HG03439 (cell line): ENCODE measurements at regions not wholly inside any gene's neighbourhood (a gene's known extent, or its start where the extent isn't known, plus 50 kb on each side); places are given as distances from the start of the nearest gene placed in this dataset.

ENCODE experiments used
- ATAC-seq: cut with Tn5 transposase; IDR thresholded peaks from one replicate; pipeline ENCODE4 v1.9.1; 2021; ENCODE audit warnings: mild to moderate bottlenecking, moderate library complexity; ENCODE audit not compliant: unreplicated experiment

DNA sequence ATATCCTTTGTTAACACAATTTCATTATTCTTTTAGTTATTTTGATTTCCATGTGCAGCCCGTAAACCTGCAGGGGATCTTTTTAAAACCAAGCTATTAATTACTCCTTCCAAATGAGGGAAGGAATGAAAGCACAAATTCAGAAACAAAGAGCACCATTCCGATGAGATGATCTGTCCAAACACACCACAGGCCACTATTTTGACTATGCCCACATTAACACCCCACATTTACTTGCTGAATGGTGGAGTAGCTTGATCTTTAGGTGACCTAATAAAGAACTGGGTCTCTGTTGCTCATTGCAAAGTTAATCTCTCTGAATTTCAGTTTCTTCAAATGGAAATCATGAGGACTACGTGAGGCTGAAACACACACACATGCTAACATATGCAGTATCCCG is 218.0 kb downstream of the IRS1 start:
- ATAC-seq: no peak

DNA sequence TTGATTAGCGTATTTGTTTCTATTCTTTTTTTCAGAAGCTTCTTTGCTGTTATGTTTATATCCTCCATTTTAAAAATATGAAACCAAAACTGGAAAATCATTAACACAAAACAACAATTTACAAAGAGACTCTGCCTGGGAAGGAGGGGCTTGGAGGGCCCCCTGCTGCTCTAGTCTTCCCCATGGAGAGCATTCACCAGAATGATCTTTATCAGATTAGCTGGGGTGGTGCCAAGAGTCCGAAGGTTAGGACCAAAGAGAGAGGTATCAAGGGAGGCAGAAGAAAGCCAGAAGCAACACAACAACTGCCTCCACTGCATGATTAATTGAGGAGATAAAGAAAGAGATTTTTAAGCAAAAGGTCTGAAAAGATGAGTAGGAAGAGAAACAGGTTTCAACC is 218.6 kb downstream of the IRS1 start:
- ATAC-seq: no peak

DNA sequence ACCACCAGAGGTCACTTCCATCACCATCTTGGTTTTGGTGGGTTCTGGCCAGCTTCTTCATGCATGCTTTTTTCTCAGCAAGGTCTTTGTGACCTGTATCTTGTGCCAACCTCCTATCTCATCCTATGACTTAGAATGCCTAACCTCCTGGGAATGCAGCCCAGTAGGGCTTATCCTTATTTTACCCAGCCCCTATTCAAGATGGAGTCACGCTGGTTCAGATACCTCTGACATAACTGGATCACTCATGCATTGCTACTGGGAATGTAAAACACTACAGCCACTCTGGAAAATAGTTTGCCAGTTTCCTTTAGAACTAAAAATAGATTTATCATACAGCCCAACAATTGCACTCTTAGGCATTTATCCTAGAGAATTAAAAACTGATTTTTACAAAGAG is 219.2 kb downstream of the IRS1 start:
- no peak for ATAC-seq

DNA sequence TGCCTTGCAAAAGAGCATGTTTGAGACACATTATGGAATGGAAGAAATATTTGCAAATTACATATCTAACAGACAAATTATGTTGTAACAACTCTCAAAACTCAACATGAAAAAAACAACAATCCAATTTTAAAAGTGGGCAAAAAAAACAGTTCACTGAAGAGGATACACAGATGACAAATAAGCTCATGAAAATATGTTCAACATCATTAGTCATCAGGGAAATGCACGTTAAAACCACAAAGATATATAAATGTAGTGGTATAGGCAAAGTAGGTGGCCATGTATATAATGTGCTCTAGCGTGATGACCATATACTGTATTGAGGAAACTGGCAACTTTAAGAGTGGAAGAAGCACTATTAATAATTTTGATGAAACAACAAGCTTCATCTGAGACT is 220.1 kb downstream of the IRS1 start:
- ATAC-seq: no peak

DNA sequence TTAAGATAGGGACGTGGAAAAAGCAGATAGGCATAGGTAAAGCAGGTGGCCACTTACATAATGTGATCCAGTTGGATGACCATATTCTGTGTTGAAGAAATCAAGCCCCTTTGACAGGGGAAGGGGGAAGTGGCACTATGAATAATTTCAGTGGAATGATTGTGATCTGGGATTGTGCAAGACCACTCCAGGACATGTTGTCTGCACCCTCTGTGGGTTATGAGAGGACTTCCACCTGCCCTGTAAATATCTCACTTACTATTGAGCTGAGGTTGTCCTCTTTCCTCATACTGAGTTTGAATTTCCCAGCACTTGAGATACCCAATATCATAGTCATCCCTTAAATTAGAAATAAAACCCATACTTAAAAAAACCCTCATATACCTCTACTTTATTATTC is 220.7 kb downstream of the IRS1 start:
- no peak for ATAC-seq

- ATAC-seq: no peak
Measured at GRCh38 chr2:226578373-226578772, 221.2 kb downstream of the IRS1 start.

DNA sequence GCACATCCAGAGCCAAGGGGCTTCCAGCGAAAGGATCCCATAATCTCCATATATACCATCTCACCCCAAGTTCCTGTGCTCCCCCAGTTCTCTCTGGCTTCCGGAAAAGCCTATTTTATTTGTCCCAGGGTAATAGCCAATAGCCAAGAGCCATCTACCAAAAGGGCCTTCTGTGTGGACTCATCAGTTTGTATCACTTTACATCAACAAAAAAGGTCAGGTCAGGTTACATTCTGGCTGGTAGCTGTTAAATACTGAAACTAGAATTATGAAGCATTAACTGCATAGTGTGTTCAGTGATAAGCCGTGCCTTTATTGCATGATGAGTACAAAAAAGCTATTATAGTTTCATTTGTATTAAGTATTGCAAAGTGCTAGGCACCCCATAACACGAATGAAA is 223.7 kb downstream of the IRS1 start:
- ATAC-seq: no peak

- ATAC-seq: no peak
Measured at GRCh38 chr2:226573158-226573557, 226.5 kb downstream of the IRS1 start.

DNA sequence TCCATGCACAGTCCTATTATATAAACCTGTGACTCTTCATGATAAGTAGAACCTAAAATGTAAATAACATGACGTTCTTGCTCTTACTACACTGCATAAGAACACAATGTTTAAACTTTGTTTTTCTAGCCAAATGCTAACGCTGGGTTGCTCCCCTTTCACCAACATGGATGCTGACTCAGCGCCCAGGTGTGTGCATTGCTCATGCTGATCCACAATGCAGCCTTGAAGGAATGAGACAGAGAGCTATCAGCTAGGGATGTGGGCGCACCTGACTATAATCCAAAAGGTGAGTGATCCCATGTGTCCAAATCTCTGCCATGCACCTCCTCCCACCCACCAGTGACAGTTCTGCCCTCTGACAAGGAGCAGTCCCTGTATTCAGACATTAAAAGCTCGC is 235.0 kb downstream of the IRS1 start:
- ATAC-seq: no peak

DNA sequence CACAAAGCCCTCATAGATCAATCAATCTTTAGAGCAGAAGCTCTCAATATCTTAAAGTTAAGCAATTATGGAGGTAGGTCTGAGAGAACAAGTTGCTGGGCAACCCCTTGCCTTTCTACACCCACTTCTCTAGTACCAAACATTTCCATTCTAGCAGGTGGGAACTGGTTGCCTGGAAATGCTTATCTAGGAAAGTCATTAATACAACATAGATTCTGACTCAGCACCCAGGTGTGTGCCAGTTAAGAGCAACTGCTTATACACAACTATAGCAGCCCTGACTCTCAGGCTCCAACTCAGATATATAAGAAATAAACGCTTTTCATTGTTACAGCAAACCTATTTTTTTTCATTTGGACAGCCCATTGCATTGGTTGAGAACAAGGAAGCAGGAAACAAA is 237.7 kb downstream of the IRS1 start:
- ATAC-seq: no peak

DNA sequence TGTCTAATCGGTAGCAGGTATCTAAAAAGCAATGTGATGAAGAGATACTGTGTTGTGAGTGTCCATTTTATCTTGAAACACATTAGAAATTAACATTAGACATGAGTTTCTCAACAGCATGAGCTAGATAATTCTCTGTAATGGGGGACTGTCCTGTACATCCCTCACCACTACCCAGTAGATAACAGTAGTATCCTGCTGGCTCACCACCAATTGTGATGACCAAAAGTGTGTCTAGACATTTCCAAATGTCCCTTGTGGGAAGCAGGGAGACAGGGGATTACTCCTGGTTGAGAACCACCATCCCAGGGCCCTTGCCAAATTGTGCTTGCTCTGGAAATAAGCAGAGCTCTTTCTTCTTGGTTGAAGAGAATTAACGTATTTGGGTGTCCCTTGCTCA is 239.3 kb downstream of the IRS1 start:
- ATAC-seq: no peak

- ATAC-seq: no peak
Measured at GRCh38 chr2:226559536-226559935, 240.1 kb downstream of the IRS1 start.

- no peak for ATAC-seq
Measured at GRCh38 chr2:226558418-226558817, 241.2 kb downstream of the IRS1 start.

DNA sequence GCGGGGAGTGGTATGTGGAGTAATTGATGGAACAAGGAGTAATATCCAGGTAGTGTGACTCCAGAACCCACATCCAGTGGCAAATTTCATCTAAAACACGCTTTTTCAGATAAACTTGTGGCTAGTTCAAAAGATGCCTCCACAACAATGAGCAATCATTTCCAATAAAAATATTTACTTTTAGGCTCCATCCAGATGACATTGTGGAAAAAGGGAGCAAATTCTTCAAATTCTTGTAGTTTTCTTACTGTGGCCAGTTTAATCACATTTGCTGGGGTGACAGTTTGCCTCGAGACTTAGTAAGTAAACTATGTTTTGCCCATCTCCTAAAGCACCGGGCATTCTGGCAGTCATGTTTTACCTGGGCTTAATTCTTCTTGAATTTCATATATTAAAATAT is 243.6 kb downstream of the IRS1 start:
- ATAC-seq: no peak

DNA sequence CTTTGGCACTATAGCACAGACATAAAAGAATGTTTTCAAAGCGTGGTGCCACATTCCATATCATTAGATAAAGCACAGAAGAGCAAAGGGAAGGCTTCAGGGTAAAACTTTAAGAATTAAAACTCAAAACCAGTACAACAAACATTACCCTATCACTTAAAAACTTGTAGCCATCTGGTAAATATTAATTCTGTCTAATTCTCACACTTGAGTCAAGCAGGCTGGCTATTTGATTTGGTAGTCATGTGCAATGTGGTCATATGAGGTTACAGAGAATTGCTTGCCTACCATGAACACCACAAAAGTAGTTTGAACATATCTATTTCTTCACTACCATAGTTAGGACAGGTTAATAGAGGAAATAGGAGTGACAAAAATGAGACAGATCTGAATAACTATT is 244.9 kb downstream of the IRS1 start:
- ATAC-seq: no peak

GRCh38 chr2:226553333-226553732 is 246.3 kb downstream of the IRS1 start:
- no peak for ATAC-seq

GRCh38 chr2:226552571-226553285 is 246.9 kb downstream of the IRS1 start:
- ATAC-seq: no peak

GRCh38 chr2:226551522-226552250 is 247.9 kb downstream of the IRS1 start:
- no peak for ATAC-seq

GRCh38 chr2:226550801-226551200 is 248.8 kb downstream of the IRS1 start:
- ATAC-seq: no peak

DNA sequence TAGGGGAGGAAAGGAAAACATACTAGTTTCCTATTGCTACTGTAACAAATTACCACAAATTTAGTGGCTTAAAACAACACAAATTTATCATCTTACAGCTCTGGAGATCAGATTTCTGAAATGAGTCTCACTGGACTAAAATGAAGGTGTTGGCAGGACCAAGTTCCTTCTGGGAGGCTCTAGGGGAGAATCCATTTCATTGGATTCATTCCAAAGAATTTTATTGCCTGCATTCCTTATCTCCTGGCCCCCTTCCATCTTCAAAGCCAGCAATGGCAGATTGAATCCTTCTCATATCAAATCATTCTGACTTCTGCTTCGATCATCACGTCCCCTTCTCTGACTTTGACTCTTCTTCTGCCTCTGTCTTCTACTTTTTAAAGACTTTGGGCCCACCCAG is 250.9 kb downstream of the IRS1 start:
- no peak for ATAC-seq

DNA sequence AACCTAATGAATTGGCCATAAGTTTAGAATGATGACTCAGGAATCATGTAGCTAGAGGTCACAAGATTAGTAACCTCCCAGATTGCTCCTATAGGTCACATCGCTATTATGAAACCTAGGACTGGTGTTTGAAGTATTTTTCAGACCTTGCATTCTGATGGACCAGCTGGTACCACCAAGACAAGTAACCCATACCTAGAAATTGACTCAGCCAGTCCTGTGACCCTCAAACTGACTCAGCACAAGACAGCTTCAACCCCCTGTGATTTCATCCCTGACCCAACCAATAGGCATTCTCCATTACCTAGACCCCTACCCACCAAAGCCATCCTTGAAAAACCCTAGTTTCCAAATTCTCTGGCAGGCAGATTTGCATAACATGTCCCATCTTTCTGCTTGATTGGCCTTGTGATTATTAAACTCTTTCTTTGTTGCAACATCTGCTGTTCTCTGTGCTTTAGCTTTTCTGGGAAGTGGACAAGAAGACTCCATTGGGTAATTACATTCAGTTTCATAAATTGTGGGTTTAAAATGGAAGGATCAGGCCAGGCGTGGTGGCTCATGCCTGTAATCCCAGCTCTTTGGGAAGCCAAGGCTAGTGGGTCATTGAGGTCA is 254.9 kb downstream of the IRS1 start:
- ATAC-seq: no peak
